Activated CD8-positive, alpha-beta memory T cell treated with anti-CD3 and anti-CD28 coated beads, Interleukin-2, amount 50 U/mL, for 24 hours (primary cell): ENCODE measurements at regions not wholly inside any gene's neighbourhood (a gene's known extent, or its start where the extent isn't known, plus 50 kb on each side); places are given as distances from the start of the nearest gene placed in this dataset.
"Not testable (repeated sequence)": the region's sequence is repeated elsewhere in the genome, so short reads cannot be mapped to it uniquely, and the experiment has no call there.

Experiments
- DNase-seq: peaks from one replicate; pipeline ENCODE4 v3.0.0-alpha.2; 2020; ENCODE audit errors: extremely low read depth

DNA sequence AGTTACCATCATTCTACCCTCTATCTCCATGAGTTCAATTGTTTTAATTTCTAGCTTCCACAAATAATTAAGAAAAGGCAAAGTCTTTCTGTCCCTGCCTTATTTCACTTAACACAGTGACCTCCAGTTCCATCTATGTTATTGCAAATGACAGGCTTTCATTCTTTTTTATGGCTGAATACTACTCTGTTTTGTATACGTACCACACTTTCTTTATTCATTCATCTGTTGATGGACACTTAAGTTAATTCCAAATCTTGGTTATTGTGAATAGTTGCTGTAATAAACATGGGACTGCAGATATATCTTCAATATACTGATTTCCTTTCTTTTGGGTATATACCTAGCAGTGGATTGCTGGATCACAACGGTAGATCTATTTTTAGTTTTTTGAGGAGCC is 314.1 kb downstream of the SV2B start:
- DNase-seq = no peak

- DNase-seq = not testable (repeated sequence)
Measured at GRCh38 chr15:91415258-91415657, 315.2 kb downstream of the SV2B start.

GRCh38 chr15:91420689-91421088 is 320.6 kb downstream of the SV2B start:
- no peak for DNase-seq

- DNase-seq = no peak
Measured at GRCh38 chr15:91422797-91423196, 322.7 kb downstream of the SV2B start.

GRCh38 chr15:91424001-91424400 is 323.9 kb downstream of the SV2B start:
- DNase-seq = no peak

- no peak for DNase-seq
Measured at GRCh38 chr15:91426412-91426811, 326.4 kb downstream of the SV2B start.

GRCh38 chr15:91429973-91430372 is 329.9 kb downstream of the SV2B start:
- DNase-seq = no peak

- no peak for DNase-seq
Measured at GRCh38 chr15:91431041-91431715, 331.1 kb downstream of the SV2B start.

DNA sequence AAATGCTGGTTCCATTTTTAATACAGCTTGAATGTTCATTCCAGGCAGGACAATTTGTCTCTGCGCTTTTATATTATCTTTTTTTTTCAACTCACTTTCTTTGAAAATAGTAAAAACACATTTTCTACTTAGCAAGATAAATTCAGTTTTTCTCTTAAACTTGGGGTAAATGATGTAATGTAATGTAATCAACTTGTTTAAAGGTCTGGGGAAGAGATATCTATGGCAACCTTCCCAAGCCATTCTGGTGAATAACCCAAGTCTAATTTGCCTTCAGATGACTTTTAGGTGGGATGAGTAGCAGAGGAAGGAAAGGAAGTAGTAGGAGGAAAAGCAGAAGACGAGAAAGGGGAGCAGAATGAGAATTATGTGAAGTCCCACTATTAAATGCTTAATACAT is 335.1 kb downstream of the SV2B start:
- DNase-seq = no peak

DNA sequence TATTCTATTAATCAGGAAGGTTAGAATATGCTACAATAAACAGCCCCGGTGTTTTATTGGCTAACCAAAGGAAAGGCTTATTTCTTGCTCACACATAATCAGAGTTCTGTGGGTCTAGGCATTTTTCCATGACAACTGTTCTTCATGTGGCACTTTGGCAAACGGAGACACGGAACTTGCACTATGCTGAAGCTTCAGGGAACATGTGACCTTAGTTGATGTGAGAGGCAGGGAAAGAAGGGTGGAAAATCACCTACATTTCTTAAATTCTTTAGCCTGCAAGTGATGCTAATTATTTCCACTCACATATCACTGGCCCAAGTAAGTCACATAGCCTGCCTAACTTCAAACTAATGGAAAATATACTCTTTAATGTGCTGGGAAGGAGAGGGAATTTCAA is 344.6 kb downstream of the SV2B start:
- DNase-seq = no peak

- DNase-seq = no peak
Measured at GRCh38 chr15:91445695-91446228, 345.7 kb downstream of the SV2B start.

- no peak for DNase-seq
Measured at GRCh38 chr15:91447991-91448644, 348.1 kb downstream of the SV2B start.

GRCh38 chr15:91453376-91453775 is 353.3 kb downstream of the SV2B start:
- DNase-seq = not testable (repeated sequence)

DNA sequence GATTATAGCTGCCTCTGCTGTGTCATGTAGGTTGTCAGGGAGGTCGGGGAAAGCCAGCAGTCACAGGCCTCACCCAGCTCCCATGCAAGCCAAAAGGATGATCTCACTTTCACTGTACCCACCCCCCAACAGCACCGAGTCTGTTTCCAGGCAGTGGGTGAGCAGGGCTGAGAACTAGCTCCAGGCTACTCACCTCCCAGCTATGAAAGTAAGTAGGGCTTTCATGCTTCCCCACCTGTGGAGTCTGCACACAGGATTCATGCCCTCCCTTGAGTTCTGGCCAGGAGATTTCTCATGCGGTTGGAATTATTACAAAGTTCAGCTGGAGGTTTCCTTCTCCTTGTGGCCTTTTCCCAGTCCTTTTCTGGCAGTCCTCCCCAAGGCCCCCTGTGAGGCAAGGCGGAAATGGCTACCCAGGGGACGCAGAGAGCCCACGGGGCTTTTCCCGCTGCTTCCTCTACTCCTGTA is 356.2 kb downstream of the SV2B start:
- no peak for DNase-seq

GRCh38 chr15:91456921-91457320 is 356.9 kb downstream of the SV2B start:
- DNase-seq = no peak

DNA sequence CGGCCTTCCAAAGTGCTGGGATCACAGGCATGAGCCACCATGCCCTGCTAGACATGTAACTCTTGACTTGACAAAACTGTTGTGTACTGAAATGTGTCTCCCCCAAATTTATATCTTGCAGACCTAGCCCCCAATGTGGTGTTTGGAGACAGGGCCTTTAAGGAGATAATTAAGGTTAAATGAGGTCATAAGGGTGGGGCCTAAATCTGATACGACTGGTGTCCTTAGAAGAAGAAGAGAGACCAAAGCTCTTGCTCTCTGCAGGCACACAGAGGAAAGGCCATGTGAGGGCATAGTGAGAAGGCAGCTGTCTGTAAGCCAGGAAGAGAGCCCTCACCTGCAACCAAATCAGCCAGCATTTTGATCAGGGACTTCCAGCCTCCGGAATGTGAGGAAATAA is 361.3 kb downstream of the SV2B start:
- no peak for DNase-seq

- DNase-seq = no peak
Measured at GRCh38 chr15:91465086-91465485, 365.0 kb downstream of the SV2B start.

GRCh38 chr15:91465696-91466095 is 365.6 kb downstream of the SV2B start:
- no peak for DNase-seq

- no peak for DNase-seq
Measured at GRCh38 chr15:91468871-91469580, 369.0 kb downstream of the SV2B start.

GRCh38 chr15:91469632-91470567 is 369.8 kb downstream of the SV2B start:
- DNase-seq = peak; percentile 35

DNA sequence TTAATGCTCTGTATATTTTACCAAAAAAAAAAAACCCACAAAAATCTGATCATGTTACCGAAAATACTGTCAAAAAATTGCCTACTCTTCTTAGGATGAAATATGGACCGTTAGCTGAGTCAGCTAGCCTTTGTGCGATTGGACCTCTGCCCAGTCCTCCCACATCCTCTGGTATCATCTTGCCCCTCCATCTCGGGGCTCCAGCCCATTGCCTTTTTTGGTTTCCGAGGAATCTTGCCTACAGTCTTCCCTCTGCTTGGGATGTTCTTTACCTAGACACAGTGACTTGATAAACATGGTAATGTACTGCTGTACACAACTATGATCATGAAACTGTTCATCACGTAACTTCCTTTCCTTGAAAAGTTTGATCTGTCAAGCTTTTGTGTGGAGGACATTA is 371.4 kb downstream of the SV2B start:
- no peak for DNase-seq
